Fibroblast of villous mesenchyme (primary cell): ENCODE measurements at regions not wholly inside any gene's neighbourhood (a gene's known extent, or its start where the extent isn't known, plus 50 kb on each side); places are given as distances from the start of the nearest gene placed in this dataset.

Experiments used
- DNase-seq: peaks from one replicate; pipeline ENCODE4 v3.0.0-alpha.2; 2010; ENCODE audit warnings: low read depth
- H3K4me3 ChIP-seq: 2 replicates; pipeline ENCODE4 v1.5.1; 2011; ENCODE audit warnings: low read depth, mild to moderate bottlenecking, low read length
- CTCF ChIP-seq: IDR thresholded peaks from 2 replicates; pipeline ENCODE4 v1.5.1; 2012; ENCODE audit warnings: low read depth, mild to moderate bottlenecking, low read length; ENCODE audit not compliant: insufficient read depth

GRCh38 chr4:36824682-36825081 lies 419.9 kb upstream of the NWD2 start:
- no peak overlapping the region for H3K4me3 ChIP-seq
- DNase-seq = no peak
- TF ChIP-seq CTCF = no peak

- DNase-seq = no peak
- no peak for TF ChIP-seq CTCF
- no peak overlapping the region for H3K4me3 ChIP-seq
Observed at GRCh38 chr4:36835246-36835645, 409.3 kb upstream of the NWD2 start.

GRCh38 chr4:36841583-36842326 lies 402.8 kb upstream of the NWD2 start:
- no peak for DNase-seq
- no peak for TF ChIP-seq CTCF
- H3K4me3 ChIP-seq = no peak overlapping the region

- DNase-seq = no peak
- no peak overlapping the region for H3K4me3 ChIP-seq
- no peak for TF ChIP-seq CTCF
Observed at GRCh38 chr4:36844448-36844847, 400.1 kb upstream of the NWD2 start.

- TF ChIP-seq CTCF = no peak
- DNase-seq = no peak
Observed at GRCh38 chr4:36852856-36853255, 391.7 kb upstream of the NWD2 start.

GRCh38 chr4:36854554-36854953 lies 390.0 kb upstream of the NWD2 start:
- no peak for TF ChIP-seq CTCF
- DNase-seq = no peak
- no peak overlapping the region for H3K4me3 ChIP-seq

More at GRCh38 chr4:36852856-36853255, 391.7 kb upstream of the NWD2 start:
- no peak overlapping the region for H3K4me3 ChIP-seq

GRCh38 chr4:36863601-36864000 lies 380.9 kb upstream of the NWD2 start:
- TF ChIP-seq CTCF = no peak
- DNase-seq = no peak

More at GRCh38 chr4:36863601-36864000, 380.9 kb upstream of the NWD2 start:
- no peak overlapping the region for H3K4me3 ChIP-seq
